ENCODE measurements at regions not wholly inside any gene's neighbourhood (a gene's known extent, or its start where the extent isn't known, plus 50 kb on each side); places are given as distances from the start of the nearest gene placed in this dataset.

- TF ChIP-seq CHD7 (IDR thresholded peaks at IDR 0.05; ENCODE audit: insufficient replicate concordance, low read length) (no peak), EGR1 (IDR thresholded peaks at IDR 0.05; ENCODE audit: borderline replicate concordance, low read depth, low read length) (no peak), USF2 (IDR thresholded peaks at IDR 0.05; ENCODE audit: low read length) (no peak), CBX5 (IDR thresholded peaks at IDR 0.05; ENCODE audit: low read depth, low read length) (no peak), NANOG (IDR thresholded peaks at IDR 0.05; ENCODE audit: insufficient read depth, low read depth, low read length, poor library complexity, severe bottlenecking) (no peak), SIX5 (IDR thresholded peaks at IDR 0.05; ENCODE audit: low read depth, low read length) (no peak), ZNF274 (IDR thresholded peaks at IDR 0.05; ENCODE audit: borderline replicate concordance, extremely low read depth, low read length) (no peak), RNF2 (IDR thresholded peaks at IDR 0.05; ENCODE audit: borderline replicate concordance, low read depth, low read length, missing control alignments, poor library complexity, severe bottlenecking) (no peak), KDM1A (IDR thresholded peaks at IDR 0.05; ENCODE audit: borderline replicate concordance, low read length) (no peak)
- TF ChIP-seq, protein P1, sequence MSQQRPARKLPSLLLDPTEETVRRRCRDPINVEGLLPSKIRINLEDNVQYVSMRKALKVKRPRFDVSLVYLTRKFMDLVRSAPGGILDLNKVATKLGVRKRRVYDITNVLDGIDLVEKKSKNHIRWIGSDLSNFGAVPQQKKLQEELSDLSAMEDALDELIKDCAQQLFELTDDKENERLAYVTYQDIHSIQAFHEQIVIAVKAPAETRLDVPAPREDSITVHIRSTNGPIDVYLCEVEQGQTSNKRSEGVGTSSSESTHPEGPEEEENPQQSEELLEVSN (IDR thresholded peaks at IDR 0.05), result no peak
These were observed 281.3 kb upstream of the ANKRD50 start (continued) for GRCh38 chr4:124993838-124994237.

Measured in H1 (cell line).